GM23338 (cell line): ENCODE measurements at regions not wholly inside any gene's neighbourhood (a gene's known extent, or its start where the extent isn't known, plus 50 kb on each side); places are given as distances from the start of the nearest gene placed in this dataset.

ENCODE experiments used
- ATAC-seq: fragments of 200-7000 bp; cut with Tn5 transposase; 3 replicates; pipeline ENCODE4 v1.9.1; 2020
- DNase-seq: peaks from one replicate; pipeline ENCODE4 v3.0.0-alpha.2; 2015; ENCODE audit warnings: low spot score
- H2AFZ ChIP-seq: fragments of 200-600 bp; sonication (generic); 2 replicates; pipeline ENCODE4 v1.8.0; 2016; ENCODE audit warnings: antibody characterized with exemption, mild to moderate bottlenecking, moderate library complexity
- H3F3A ChIP-seq: fragments of 200-600 bp; sonication (generic); replicated peaks from 2 replicates; pipeline ENCODE4 v1.8.0; 2017; ENCODE audit warnings: antibody characterized with exemption, mixed run types, low read depth
- H3K27ac ChIP-seq: fragments of 200-600 bp; sonication (generic); 2 replicates; pipeline ENCODE4 v1.6.1; 2016; ENCODE audit warnings: low read depth
- H3K27me3 ChIP-seq: fragments of 200-600 bp; sonication (generic); 2 replicates; pipeline ENCODE4 v1.8.0; 2016; ENCODE audit warnings: mild to moderate bottlenecking, mixed run types, moderate library complexity; ENCODE audit not compliant: insufficient read depth
- H3K36me3 ChIP-seq: fragments of 200-600 bp; sonication (generic); 2 replicates; pipeline ENCODE4 v1.8.0; 2016; ENCODE audit warnings: mild to moderate bottlenecking; ENCODE audit not compliant: insufficient read depth
- H3K4me1 ChIP-seq: fragments of 200-600 bp; sonication (generic); 2 replicates; pipeline ENCODE4 v1.8.0; 2016; ENCODE audit warnings: mild to moderate bottlenecking, moderate library complexity; ENCODE audit not compliant: insufficient read depth
- H3K4me2 ChIP-seq: fragments of 200-600 bp; sonication (generic); 2 replicates; pipeline ENCODE4 v1.7.1; 2017; ENCODE audit warnings: mixed run types
- H3K4me3 ChIP-seq: fragments of 200-600 bp; sonication (generic); 2 replicates; pipeline ENCODE4 v1.6.1; 2016; ENCODE audit warnings: mixed run types
- H3K79me2 ChIP-seq: fragments of 200-600 bp; sonication (generic); replicated peaks from 2 replicates; pipeline ENCODE4 v1.8.0; 2017; ENCODE audit warnings: mild to moderate bottlenecking; ENCODE audit not compliant: insufficient read depth
- H3K9me2 ChIP-seq: fragments of 200-600 bp; sonication (generic); 2 replicates; pipeline ENCODE4 v1.8.0; 2017; ENCODE audit not compliant: insufficient read depth
- H4K20me1 ChIP-seq: fragments of 200-600 bp; sonication (generic); replicated peaks from 2 replicates; pipeline ENCODE4 v1.8.0; 2017; ENCODE audit warnings: mild to moderate bottlenecking; ENCODE audit not compliant: insufficient read depth
- H3K27ac Mint-ChIP-seq: 2 replicates; pipeline ENCODE4 v1.8.0; 2020; ENCODE audit warnings: inconsistent platforms, mild to moderate bottlenecking, moderate library complexity, mixed read lengths
- H3K27me3 Mint-ChIP-seq: 3 replicates; pipeline ENCODE4 v1.8.0; 2022; ENCODE audit warnings: low read depth, mild to moderate bottlenecking, moderate library complexity, mixed read lengths, inconsistent platforms; ENCODE audit not compliant: insufficient read depth, poor library complexity
- H3K36me3 Mint-ChIP-seq: 3 replicates; pipeline ENCODE4 v1.8.0; 2021; ENCODE audit warnings: low read depth, mild to moderate bottlenecking, inconsistent platforms, moderate library complexity, mixed read lengths
- H3K4me1 Mint-ChIP-seq: 3 replicates; pipeline ENCODE4 v1.8.0; 2020; ENCODE audit warnings: mild to moderate bottlenecking, inconsistent platforms, mixed read lengths
- H3K4me3 Mint-ChIP-seq: 3 replicates; pipeline ENCODE4 v1.8.0; 2021; ENCODE audit warnings: moderate library complexity, mild to moderate bottlenecking, inconsistent platforms, mixed read lengths
- H3K9me3 Mint-ChIP-seq: 3 replicates; pipeline ENCODE4 v1.8.0; 2020; ENCODE audit warnings: moderate library complexity, mild to moderate bottlenecking, inconsistent platforms, mixed read lengths
- CREB1 ChIP-seq: fragments of 250-450 bp; sonication (Bioruptor Pico); IDR thresholded peaks from 2 replicates; pipeline ENCODE4 v1.5.0; 2020; ENCODE audit warnings: low read depth, mild to moderate bottlenecking, moderate library complexity
- CTCF ChIP-seq, 2 experiments: fragments of 200-600 bp in 1 of 2; sonication (generic) in 1 of 2; conservative IDR thresholded peaks; 2 replicates each; pipeline versions ENCODE4 v1.5.1 to v1.6.1; 2016 to 2017; ENCODE audit warnings: antibody characterized with exemption in 2 of 2, low read depth in 2 of 2, mild to moderate bottlenecking in 2 of 2, moderate library complexity in 1 of 2
- ETS1 ChIP-seq: IDR thresholded peaks from 2 replicates; pipeline ENCODE4 v1.6.1; 2016; ENCODE audit warnings: antibody characterized with exemption
- EZH2 ChIP-seq: fragments of 200-600 bp; sonication (generic); IDR thresholded peaks from one replicate; pipeline ENCODE4 v1.8.0; 2017; ENCODE audit warnings: antibody characterized with exemption, mild to moderate bottlenecking, low read depth; ENCODE audit not compliant: unreplicated experiment
- EZH2phosphoT487 ChIP-seq: fragments of 200-600 bp; sonication (generic); IDR thresholded peaks from one replicate; pipeline ENCODE4 v1.8.1; 2018; ENCODE audit warnings: antibody characterized with exemption; ENCODE audit not compliant: unreplicated experiment
- JUNB ChIP-seq: IDR thresholded peaks from one replicate; pipeline ENCODE4 v1.6.1; 2016; ENCODE audit warnings: antibody characterized with exemption; ENCODE audit not compliant: unreplicated experiment
- NANOG ChIP-seq: IDR thresholded peaks from 2 replicates; pipeline ENCODE4 v1.6.1; 2016; ENCODE audit warnings: antibody characterized with exemption, borderline replicate concordance
- STAT1 ChIP-seq: IDR thresholded peaks from one replicate; pipeline ENCODE4 v1.6.1; 2016; ENCODE audit warnings: antibody characterized with exemption; ENCODE audit not compliant: unreplicated experiment
- ZNF114 ChIP-seq: fragments of 250-450 bp; sonication (Bioruptor Pico); IDR thresholded peaks from 2 replicates; pipeline ENCODE4 v1.5.0; 2020; ENCODE audit warnings: mild to moderate bottlenecking, moderate library complexity
- ZNF331 ChIP-seq: fragments of 250-450 bp; sonication (Bioruptor Pico); IDR thresholded peaks from 2 replicates; pipeline ENCODE4 v1.5.0; 2020; ENCODE audit warnings: low read depth, mild to moderate bottlenecking, moderate library complexity
- ZNF462 ChIP-seq: fragments of 250-450 bp; sonication (Bioruptor Pico); IDR thresholded peaks from 2 replicates; pipeline ENCODE4 v1.5.0; 2020; ENCODE audit warnings: mild to moderate bottlenecking, moderate library complexity

- TF ChIP-seq ETS1: no peak
- no peak for TF ChIP-seq ZNF114 (CRISPR knock-in tag)
- TF ChIP-seq STAT1: no peak
Observed at GRCh38 chr12:116642106-116642505, 82.9 kb downstream of the MAP1LC3B2 start (continued).

GRCh38 chr12:116640281-116640680, 81.1 kb downstream of the MAP1LC3B2 start:
- H3K27me3 Mint-ChIP-seq: no peaks in the 10 kb centered on the region
- Histone ChIP-seq H3F3A (no peaks in the 10 kb centered on the region), H3K27ac (no peak overlapping the region), H3K27me3 (no peaks in the 10 kb centered on the region), H3K79me2 (no peaks in the 10 kb centered on the region), H3K36me3 (no peaks in the 10 kb centered on the region), H3K4me1 (0 out of 2 replicates have a peak, but pooled peaks cover under 1% of the 10 kb centered on the region), H2AFZ (no peak overlapping the region), H3K4me2 (no peak overlapping the region), H4K20me1 (0 out of 2 replicates have a peak, but pooled peaks cover 2% of the 10 kb centered on the region), H3K4me3 (no peak overlapping the region), H3K9me2 (0 out of 2 replicates have a peak, but pooled peaks cover 4% of the 10 kb centered on the region)
- ATAC-seq (no peak), DNase-seq (no peak)
- no peak overlapping the region for H3K4me3 Mint-ChIP-seq
- H3K9me3 Mint-ChIP-seq: peaks cover 3% of the 10 kb centered on the region; the same call in 2 of the 3 replicates
- H3K36me3 Mint-ChIP-seq: no peaks in the 10 kb centered on the region
- no peak for TF ChIP-seq STAT1
- TF ChIP-seq CTCF (conservative IDR thresholded peaks at IDR 0.05; ENCODE audit: low read depth in 2 of 2): no peak
- no peak for TF ChIP-seq NANOG
- TF ChIP-seq EZH2phosphoT487: no peak
- TF ChIP-seq ZNF462 (CRISPR knock-in tag): no peak
- no peak for TF ChIP-seq EZH2
- TF ChIP-seq JUNB: no peak
- TF ChIP-seq ZNF331 (CRISPR knock-in tag): no peak
- no peak for TF ChIP-seq ETS1
- no peak for TF ChIP-seq CREB1 (CRISPR knock-in tag)
- H3K4me1 Mint-ChIP-seq: peaks cover 7% of the 10 kb centered on the region; the same call in 2 of the 3 replicates
- no peak overlapping the region for H3K27ac Mint-ChIP-seq
